EH (cell line): ENCODE measurements at regions not wholly inside any gene's neighbourhood (a gene's known extent, or its start where the extent isn't known, plus 50 kb on each side); places are given as distances from the start of the nearest gene placed in this dataset.
"Not testable (repeated sequence)": the region's sequence is repeated elsewhere in the genome, so short reads cannot be mapped to it uniquely, and the experiment has no call there.

Experiments used
- DNase-seq: peaks from one replicate; pipeline ENCODE4 v3.0.0-alpha.2; 2015; ENCODE audit warnings: low read depth

GRCh38 chr3:182631183-182632076 is 161.9 kb upstream of the ATP11B start:
- no peak for DNase-seq

GRCh38 chr3:182632077-182632393 is 161.3 kb upstream of the ATP11B start:
- DNase-seq, result no peak

- no peak for DNase-seq
Observed at GRCh38 chr3:182633186-182633585, 160.1 kb upstream of the ATP11B start.

GRCh38 chr3:182636646-182637045 is 156.7 kb upstream of the ATP11B start:
- no peak for DNase-seq

- no peak for DNase-seq
Observed at GRCh38 chr3:182637350-182638110, 155.8 kb upstream of the ATP11B start.

GRCh38 chr3:182644013-182644412 is 149.3 kb upstream of the ATP11B start:
- DNase-seq, result no peak

- no peak for DNase-seq
Observed at GRCh38 chr3:182644790-182645433, 148.4 kb upstream of the ATP11B start.

GRCh38 chr3:182650568-182651128 is 142.7 kb upstream of the ATP11B start:
- no peak for DNase-seq

- DNase-seq, result no peak
Observed at GRCh38 chr3:182651461-182651860, 141.8 kb upstream of the ATP11B start.

- not testable (repeated sequence) for DNase-seq
Observed at GRCh38 chr3:182653065-182653464, 140.2 kb upstream of the ATP11B start.

GRCh38 chr3:182668541-182668940 is 124.8 kb upstream of the ATP11B start:
- DNase-seq, result no peak

- no peak for DNase-seq
Observed at GRCh38 chr3:182668974-182669373, 124.3 kb upstream of the ATP11B start.

- no peak for DNase-seq
Observed at GRCh38 chr3:182671541-182671940, 121.8 kb upstream of the ATP11B start.

GRCh38 chr3:182671942-182672341 is 121.4 kb upstream of the ATP11B start:
- peak; percentile 21 for DNase-seq

GRCh38 chr3:182673336-182673735 is 120.0 kb upstream of the ATP11B start:
- no peak for DNase-seq

- DNase-seq, result peak; percentile 24
Observed at GRCh38 chr3:182682263-182683241, 110.8 kb upstream of the ATP11B start.

- peak; percentile 66 for DNase-seq
Observed at GRCh38 chr3:182683453-182683852, 109.9 kb upstream of the ATP11B start.

- DNase-seq, result no peak
Observed at GRCh38 chr3:182683858-182684257, 109.4 kb upstream of the ATP11B start.

- no peak for DNase-seq
Observed at GRCh38 chr3:182686033-182686886, 107.0 kb upstream of the ATP11B start.

GRCh38 chr3:182690172-182690571 is 103.1 kb upstream of the ATP11B start:
- no peak for DNase-seq
